Activated naive CD4-positive, alpha-beta T cell treated with anti-CD3 and anti-CD28 coated beads, Interleukin-2, amount 50 U/mL, for 72 hours (primary cell): ENCODE measurements at regions not wholly inside any gene's neighbourhood (a gene's known extent, or its start where the extent isn't known, plus 50 kb on each side); places are given as distances from the start of the nearest gene placed in this dataset.
A peak's percentile ranks its signal among the peaks of the same experiment; 100 is the strongest.

Source experiments
- ATAC-seq, 2 donors: fragments of 150-1000 bp; cut with Tn5 transposase; 2 replicates each; pipeline ENCODE4 v1.10.0; 2021; ENCODE audit warnings: mild to moderate bottlenecking in 2 of 2, moderate library complexity in 2 of 2
- DNase-seq, 2 donors: peaks; one replicate each; pipeline ENCODE4 v3.0.0; 2021 to 2022; ENCODE audit warnings: low spot score in 2 of 2
- H3K27ac Mint-ChIP-seq, 2 donors: one replicate each; pipeline ENCODE4 v1.8.0; 2022; ENCODE audit warnings: mild to moderate bottlenecking in 2 of 2, mixed read lengths in 2 of 2
- H3K36me3 Mint-ChIP-seq, 2 donors: one replicate each; pipeline ENCODE4 v1.8.0; 2022; ENCODE audit warnings: mixed read lengths in 2 of 2
- H3K9me3 Mint-ChIP-seq, 2 donors: one replicate each; pipeline ENCODE4 v1.8.0; 2022; ENCODE audit warnings: mixed read lengths in 2 of 2

DNA sequence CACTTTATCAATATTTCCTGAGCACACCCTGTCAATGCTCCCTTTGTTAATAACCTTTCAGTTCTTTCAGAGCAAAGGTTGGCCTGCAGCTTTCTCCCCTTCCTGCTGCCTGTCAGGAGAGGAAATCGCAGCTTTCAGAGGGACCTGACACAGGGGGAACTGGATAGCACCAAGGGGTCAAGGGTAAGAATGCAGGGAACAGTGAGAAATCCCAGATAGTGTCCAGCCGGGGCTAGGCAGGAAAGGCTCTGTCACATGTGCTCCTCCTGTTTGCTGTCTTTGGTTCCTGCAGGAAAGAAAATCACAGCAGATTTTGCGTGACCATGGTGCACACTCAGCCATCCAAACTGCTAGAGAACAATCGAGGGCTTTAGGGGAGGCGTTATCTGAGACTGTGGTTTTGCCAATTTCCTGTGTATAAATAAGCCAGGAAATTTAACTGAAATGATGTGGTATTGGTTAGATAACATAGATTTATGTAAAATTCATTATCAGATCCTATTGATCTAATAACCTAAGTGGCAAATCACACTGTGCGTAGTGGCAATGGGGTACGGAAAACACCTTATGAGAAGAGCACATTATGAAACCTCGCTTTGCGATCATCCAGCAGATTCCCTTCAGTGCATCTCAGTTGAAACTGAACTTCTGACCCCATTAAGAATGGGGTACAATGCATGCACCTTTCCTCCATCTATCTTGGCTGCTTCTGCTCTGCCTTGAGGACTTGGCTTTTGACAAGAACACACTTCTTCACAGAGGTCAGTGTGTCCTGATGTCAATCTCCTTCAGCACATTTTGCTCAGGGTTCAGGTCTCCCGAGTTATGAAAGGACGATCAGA, 178.0 kb downstream of the ICOS start:
- Mint-ChIP-seq H3K27ac (no peak overlapping the region), H3K9me3 (no peaks in the 10 kb centered on the region), H3K36me3 (no peaks in the 10 kb centered on the region)
- DNase-seq (no peak), ATAC-seq (no peak)

DNA sequence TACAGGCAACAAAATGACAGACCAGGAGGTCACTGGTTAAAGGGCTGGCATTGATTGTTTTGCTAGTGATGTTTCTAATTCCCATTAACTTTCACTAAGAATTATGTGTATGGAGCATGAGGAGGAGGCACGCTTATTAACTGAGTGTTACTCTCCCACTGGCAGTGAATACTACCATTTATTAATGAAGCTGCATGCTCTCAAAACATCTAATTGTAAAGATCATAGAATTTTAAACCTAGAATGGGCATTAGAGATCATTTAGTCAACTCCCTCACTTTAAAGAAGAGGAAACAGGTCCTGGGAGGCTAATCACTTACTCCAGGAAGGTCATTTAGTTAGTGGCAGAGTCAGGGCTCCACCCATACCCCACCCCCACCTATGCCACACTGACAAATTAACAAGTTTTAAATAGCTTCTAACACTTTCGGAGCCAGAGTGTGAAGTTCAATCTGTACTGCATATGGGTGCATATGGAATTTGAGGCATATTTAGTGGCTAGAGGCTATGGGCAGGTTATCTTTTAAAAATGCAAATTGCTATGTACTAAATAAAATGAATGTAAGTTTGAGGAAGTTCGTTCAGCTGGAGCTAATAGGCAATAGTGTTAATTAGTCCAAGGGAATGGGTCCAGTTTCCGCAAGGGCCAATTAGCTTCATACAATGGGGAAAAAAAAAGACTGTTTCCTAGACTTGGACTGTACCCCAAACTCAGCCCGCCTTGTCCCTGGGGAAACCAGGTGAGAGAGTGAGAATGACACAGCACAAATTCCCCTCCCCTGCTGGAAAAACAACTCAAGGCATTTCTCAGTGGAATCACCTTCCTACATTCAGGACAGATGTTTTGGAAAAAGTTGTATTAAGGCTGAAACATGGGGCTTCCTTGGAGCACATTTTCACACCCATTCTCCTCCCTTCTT, 178.8 kb downstream of the ICOS start:
- H3K27ac Mint-ChIP-seq: no peak overlapping the region
- H3K36me3 Mint-ChIP-seq: no peaks in the 10 kb centered on the region
- no peaks in the 10 kb centered on the region for H3K9me3 Mint-ChIP-seq
- no peak for DNase-seq
- ATAC-seq: no peak

GRCh38 chr2:204116159-204116792, 179.7 kb downstream of the ICOS start:
- Mint-ChIP-seq H3K27ac (no peak overlapping the region), H3K9me3 (no peaks in the 10 kb centered on the region), H3K36me3 (no peaks in the 10 kb centered on the region)
- ATAC-seq: no peak
- no peak for DNase-seq

DNA sequence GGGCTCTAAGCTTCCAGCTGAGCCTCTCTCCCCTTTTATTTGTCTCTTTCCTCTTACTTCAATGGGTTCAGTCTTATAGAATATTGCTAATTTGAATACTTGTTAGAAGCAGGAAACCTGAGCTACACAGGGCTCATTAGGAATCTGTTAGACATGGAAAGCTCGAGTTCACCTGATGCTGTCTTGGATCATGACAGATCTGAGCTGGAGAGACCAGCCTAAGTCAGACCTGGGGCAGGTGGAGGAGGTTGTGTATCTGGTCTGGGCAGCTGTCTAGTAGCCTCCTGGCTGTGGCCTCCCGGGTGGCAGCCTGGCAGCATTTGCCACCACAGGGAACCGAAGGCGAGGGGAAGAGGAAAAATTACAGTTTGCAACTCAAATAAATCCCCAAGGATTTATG, 185.9 kb downstream of the ICOS start:
- DNase-seq: no peak
- no peak for ATAC-seq
- Mint-ChIP-seq H3K27ac (no peak overlapping the region), H3K9me3 (no peaks in the 10 kb centered on the region), H3K36me3 (no peaks in the 10 kb centered on the region)

DNA sequence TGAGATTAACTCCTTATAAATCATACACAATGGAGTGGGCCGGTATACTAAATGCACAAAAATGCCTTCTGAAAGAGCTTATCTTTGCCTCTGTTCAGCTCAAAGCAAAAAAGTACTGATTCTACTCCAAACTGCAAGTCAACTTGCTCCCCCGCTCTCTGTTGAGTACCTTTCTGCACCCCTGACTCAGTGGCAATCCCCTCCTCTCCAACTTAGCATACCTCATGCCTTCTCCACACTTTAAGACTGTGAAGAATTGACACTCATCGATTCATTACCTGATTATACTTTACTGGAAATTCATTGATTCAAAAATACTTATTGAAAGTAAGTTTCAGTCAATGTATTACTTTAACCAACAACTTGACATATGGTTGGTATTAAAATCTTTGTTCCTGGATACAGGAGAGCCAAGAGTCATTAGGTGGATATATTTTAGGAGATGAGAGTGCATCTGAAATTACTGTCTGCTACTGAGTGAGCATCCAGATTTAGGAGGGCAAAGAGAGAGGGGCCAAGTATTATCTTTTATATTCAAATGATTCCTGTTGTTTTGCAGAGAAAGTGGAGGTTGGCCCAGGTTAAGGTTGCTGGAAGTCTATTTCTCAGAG, 187.7 kb downstream of the ICOS start:
- no peaks in the 10 kb centered on the region for H3K9me3 Mint-ChIP-seq
- H3K27ac Mint-ChIP-seq: no peak overlapping the region
- DNase-seq (no peak), ATAC-seq (peak; percentile 36 to 88)
- H3K36me3 Mint-ChIP-seq: no peaks in the 10 kb centered on the region

DNA sequence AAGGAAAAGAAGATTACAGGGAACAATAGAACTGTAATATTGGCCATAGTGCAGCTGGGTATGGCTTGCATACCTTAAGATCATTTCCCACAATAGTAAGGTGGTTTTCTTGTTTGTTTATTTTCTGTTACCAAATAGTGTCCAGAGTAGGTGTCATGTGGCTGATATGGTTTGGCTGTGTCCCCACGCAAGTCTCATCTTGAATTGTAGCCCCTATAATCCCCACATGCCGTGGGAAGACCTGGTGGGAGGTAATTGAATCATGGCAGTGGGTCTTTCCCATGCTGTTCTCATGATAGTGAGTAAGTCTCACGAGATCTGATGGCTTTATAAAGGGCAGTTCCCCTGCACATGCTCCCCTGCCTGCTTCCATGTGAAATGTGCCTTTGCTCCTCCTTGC, 190.1 kb downstream of the ICOS start:
- DNase-seq: no peak
- Mint-ChIP-seq H3K9me3 (no peaks in the 10 kb centered on the region), H3K27ac (no peak overlapping the region), H3K36me3 (no peaks in the 10 kb centered on the region)
- ATAC-seq: no peak

- no peak for ATAC-seq
- DNase-seq: no peak
- H3K27ac Mint-ChIP-seq: no peak overlapping the region
- no peaks in the 10 kb centered on the region for H3K9me3 Mint-ChIP-seq
- no peaks in the 10 kb centered on the region for H3K36me3 Mint-ChIP-seq
Measured at GRCh38 chr2:204127238-204127637, 190.7 kb downstream of the ICOS start.

GRCh38 chr2:204129591-204130294, 193.2 kb downstream of the ICOS start:
- no peak for DNase-seq

GRCh38 chr2:204131621-204132020, 195.1 kb downstream of the ICOS start:
- no peak for ATAC-seq
- Mint-ChIP-seq H3K36me3 (no peaks in the 10 kb centered on the region), H3K9me3 (no peaks in the 10 kb centered on the region)

More at GRCh38 chr2:204129591-204130294, 193.2 kb downstream of the ICOS start:
- no peak overlapping the region for H3K27ac Mint-ChIP-seq
- H3K36me3 Mint-ChIP-seq: no peaks in the 10 kb centered on the region
- H3K9me3 Mint-ChIP-seq: no peaks in the 10 kb centered on the region
- ATAC-seq: no peak

DNA sequence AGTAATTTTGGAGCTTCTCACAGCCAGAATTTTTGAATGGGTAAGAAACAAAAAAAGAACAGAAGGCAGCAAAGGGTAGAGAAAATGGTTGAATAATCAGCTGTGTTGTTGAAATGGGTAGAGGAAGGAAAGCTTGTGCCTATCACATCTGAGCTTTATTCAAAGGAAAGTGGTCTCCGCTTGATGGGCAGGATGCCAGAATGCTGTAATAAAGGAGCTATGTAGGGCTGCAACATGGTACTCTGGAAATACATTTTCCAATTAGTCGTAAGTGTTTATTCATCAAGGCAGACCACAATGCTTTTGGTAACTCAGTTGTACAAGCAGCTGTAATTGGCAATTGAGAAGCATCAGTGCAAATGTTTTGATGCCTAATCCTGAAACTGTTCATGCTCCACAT, 196.9 kb downstream of the ICOS start:
- no peaks in the 10 kb centered on the region for H3K9me3 Mint-ChIP-seq
- H3K27ac Mint-ChIP-seq: no peak overlapping the region
- DNase-seq (no peak), ATAC-seq (no peak)
- no peaks in the 10 kb centered on the region for H3K36me3 Mint-ChIP-seq

More at GRCh38 chr2:204131621-204132020, 195.1 kb downstream of the ICOS start:
- no peak overlapping the region for H3K27ac Mint-ChIP-seq
- DNase-seq: no peak

DNA sequence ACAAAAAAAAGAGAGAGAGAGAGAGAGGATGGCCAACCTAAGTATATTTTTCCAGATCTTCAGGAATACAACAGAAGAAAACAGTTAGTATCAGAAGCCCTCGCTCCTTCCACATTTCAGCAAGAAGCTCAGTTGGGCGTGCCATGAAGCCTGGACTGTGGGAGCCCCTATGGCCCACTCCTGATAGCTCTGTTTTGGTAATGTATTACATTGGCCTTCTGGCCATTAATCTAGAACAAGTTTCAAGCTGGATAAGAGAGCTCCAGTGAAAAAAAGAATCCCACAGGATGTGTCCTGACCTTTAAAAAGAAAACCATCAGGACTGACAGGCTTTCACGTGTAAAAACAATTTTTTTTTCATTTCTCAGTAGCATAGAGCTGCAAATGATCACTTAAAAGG, 197.9 kb downstream of the ICOS start:
- Mint-ChIP-seq H3K27ac (no peak overlapping the region), H3K9me3 (no peaks in the 10 kb centered on the region), H3K36me3 (no peaks in the 10 kb centered on the region)
- no peak for DNase-seq
- no peak for ATAC-seq

- DNase-seq (peak in 1 of 2 donors; percentile 9), ATAC-seq (peak; percentile 64 to 99)
- Mint-ChIP-seq H3K36me3 (no peaks in the 10 kb centered on the region), H3K9me3 (no peaks in the 10 kb centered on the region), H3K27ac (peak overlapping the region; percentile 17 to 57)
Measured at GRCh38 chr2:204135752-204136151, 199.2 kb downstream of the ICOS start.

DNA sequence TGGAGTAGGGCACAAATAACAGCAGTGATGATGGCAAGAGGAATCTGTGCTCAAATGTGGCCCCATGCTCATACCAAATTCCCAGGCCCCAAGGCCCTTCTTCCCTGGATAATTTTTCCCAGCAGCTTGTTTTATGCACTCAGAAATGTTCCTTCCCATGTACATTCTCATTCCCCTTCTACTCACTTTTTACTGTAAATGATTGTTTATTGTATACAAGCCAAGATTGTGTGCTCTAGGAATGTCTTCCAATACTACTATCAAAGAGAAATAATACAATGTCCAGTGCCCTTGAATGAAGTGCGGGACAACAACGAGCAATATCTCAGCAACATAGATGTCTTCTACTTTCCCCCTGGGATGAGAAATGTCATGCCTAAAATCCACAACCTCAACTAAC, 201.6 kb downstream of the ICOS start:
- DNase-seq (no peak), ATAC-seq (no peak)
- Mint-ChIP-seq H3K36me3 (no peaks in the 10 kb centered on the region), H3K9me3 (no peaks in the 10 kb centered on the region), H3K27ac (no peak overlapping the region)

DNA sequence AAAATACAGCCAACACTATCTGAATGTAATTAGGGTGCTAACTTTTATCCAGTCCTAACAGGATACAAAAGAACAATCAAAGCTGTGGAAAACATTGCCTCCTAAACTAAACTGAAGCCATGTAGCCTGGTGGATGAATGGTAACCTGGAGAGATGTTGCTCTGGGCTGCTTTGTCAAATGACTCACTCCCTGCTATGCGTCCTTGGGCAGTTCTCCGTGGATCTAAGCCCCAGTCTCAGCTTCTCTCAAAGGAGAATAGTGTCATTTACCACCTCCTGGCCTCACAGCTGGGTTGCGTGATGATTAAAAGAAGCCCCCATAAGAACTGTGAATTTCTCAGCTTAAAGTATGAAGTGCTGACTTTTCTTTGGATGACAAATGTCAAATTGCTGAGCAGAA, 203.7 kb downstream of the ICOS start:
- no peaks in the 10 kb centered on the region for H3K36me3 Mint-ChIP-seq
- H3K27ac Mint-ChIP-seq: no peak overlapping the region
- DNase-seq: no peak

DNA sequence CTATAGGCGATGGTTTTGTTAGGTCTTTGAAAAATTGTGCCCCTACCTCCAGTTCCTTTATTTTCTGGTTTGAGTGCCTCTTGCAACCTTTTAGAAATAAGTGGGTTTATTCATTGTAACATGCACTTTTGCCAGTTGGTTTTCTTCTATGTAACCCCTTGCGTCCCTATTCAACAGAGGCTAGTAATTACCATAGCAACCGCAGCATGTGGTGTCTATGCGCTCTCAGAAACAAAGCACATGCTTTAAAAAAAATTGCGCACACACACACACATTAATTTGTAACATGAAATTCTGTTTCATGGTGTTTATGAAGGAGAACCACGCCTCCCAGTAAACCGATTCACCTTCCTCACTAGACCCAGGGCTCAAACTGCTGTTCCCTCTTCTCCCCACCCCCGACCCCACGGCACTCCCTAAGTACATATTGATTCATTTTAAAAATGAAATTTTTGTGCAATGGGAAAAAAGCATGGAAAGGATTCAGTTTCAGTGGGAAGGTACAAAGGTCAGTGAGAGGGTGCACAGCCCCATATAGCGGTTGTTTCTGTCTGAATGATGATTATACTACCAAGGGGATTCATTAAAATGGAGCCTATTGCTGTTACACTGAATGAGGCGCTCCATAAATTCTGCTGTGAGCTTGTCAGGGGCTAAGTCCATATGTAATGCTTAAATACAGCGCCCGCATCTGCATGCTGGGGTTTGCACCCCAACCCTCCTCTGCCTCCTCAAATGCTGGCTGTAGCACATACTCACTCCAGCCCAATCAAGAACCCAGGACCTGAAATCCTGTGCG, 206.9 kb downstream of the ICOS start:
- no peak for ATAC-seq

More for the DNA sequence above, 203.7 kb downstream of the ICOS start:
- no peaks in the 10 kb centered on the region for H3K9me3 Mint-ChIP-seq
- no peak for ATAC-seq

More for the DNA sequence above, 206.9 kb downstream of the ICOS start:
- H3K36me3 Mint-ChIP-seq: no peaks in the 10 kb centered on the region
- DNase-seq: no peak
- H3K9me3 Mint-ChIP-seq: no peaks in the 10 kb centered on the region
- no peak overlapping the region for H3K27ac Mint-ChIP-seq
